Heart left ventricle (tissue), 13 donors: ENCODE measurements at regions not wholly inside any gene's neighbourhood (a gene's known extent, or its start where the extent isn't known, plus 50 kb on each side); places are given as distances from the start of the nearest gene placed in this dataset.

Experiments
- CTCF ChIP-seq, 12 donors: fragments of 200-600 bp; sonication (generic) in 4 of 12; IDR thresholded peaks; one replicate each; pipeline versions ENCODE4 v1.5.0 to v1.8.0; 2018 to 2022; ENCODE audit warnings: antibody characterized with exemption in 12 of 12, mild to moderate bottlenecking in 5 of 12
- POLR2A ChIP-seq, 2 donors: fragments of 450-650 bp; IDR thresholded peaks; one replicate each; pipeline ENCODE4 v1.6.1; 2017; ENCODE audit warnings: antibody characterized with exemption in 2 of 2, mild to moderate bottlenecking in 2 of 2, moderate library complexity in 2 of 2
- donor health status: ischemic (EF 13 %, LVEDD 7.1; RV severe dilation, severe dysfunction).
- donor health status: DM: no; HTN: yes; CAD: no.
- donor health status: DM: no; HTN: no; CAD: no.
- donor health status: ischemic (EF 25% LVEDD 6.9; RV normal size, moderate dysfunction).
- donor health status: ischemic (EF 25% LVEDD 5.7; RV mildly dilated, moderate dysfunction).
- donor health status: ischemic (EF 35%, LVEDD 5.7; RV mildly dilated, moderate dysfunction).
- donor health status: nonischemic (EF 11% LVEDD 7.7; RV severe dilation, severe dysfunction).
- donor health status: DM: yes; HTN: yes; CAD: no.
- donor health status: PGD.
- donor health status: ischemic (EF 29% LVEDD 5.4; RV normal size, mild dysfunction).
- donor health status: nonischemic (EF 23%, LVEDD 6.1; RV moderate dilation, normal function).

GRCh38 chr10:23918839-23919238 is 290.1 kb upstream of the KIAA1217 start:
- TF ChIP-seq CTCF (IDR thresholded peaks at IDR 0.05) (no peak), POLR2A (IDR thresholded peaks at IDR 0.05) (no peak)
